Caki2 (cell line): ENCODE measurements at regions not wholly inside any gene's neighbourhood (a gene's known extent, or its start where the extent isn't known, plus 50 kb on each side); places are given as distances from the start of the nearest gene placed in this dataset.
"Not testable (repeated sequence)": the region's sequence is repeated elsewhere in the genome, so short reads cannot be mapped to it uniquely, and the experiment has no call there.

ENCODE experiments used
- DNase-seq: peaks from one replicate; pipeline ENCODE4 v3.0.0-alpha.2; 2015; ENCODE audit warnings: low read depth
- in situ Hi-C: cut with HindIII; loops from 2 replicates; pipeline ENCODE4 v1.10.0; 2016; ENCODE audit warnings: low sequenced_read_pairs, low pct_unique_long_range_greater_than_20kb, mixed read lengths

- in situ Hi-C loops: no loop called here
- DNase-seq: no peak
These were observed 155.8 kb upstream of the AFDN start for GRCh38 chr6:167670938-167671338.

GRCh38 chr6:167671379-167671976 lies 155.2 kb upstream of the AFDN start:
- DNase-seq, in situ Hi-C loops: not testable (repeated sequence)

- in situ Hi-C loops: no loop called here
- no peak for DNase-seq
These were observed 154.6 kb upstream of the AFDN start for GRCh38 chr6:167671977-167672687.

- no peak for DNase-seq
- in situ Hi-C loops: no loop called here
These were observed 154.0 kb upstream of the AFDN start for GRCh38 chr6:167672738-167673137.

GRCh38 chr6:167673946-167674345 lies 152.8 kb upstream of the AFDN start:
- no peak for DNase-seq
- in situ Hi-C loops: no loop called here

- DNase-seq: no peak
- in situ Hi-C loops: no loop called here
These were observed 152.2 kb upstream of the AFDN start for GRCh38 chr6:167674486-167674885.

GRCh38 chr6:167676000-167676665 lies 150.6 kb upstream of the AFDN start:
- DNase-seq: no peak
- in situ Hi-C loops: no loop called here

GRCh38 chr6:167676666-167677421 lies 149.9 kb upstream of the AFDN start:
- in situ Hi-C loops: no loop called here
- no peak for DNase-seq

GRCh38 chr6:167677422-167677789 lies 149.3 kb upstream of the AFDN start:
- in situ Hi-C loops: no loop called here

GRCh38 chr6:167678102-167679101 lies 148.3 kb upstream of the AFDN start:
- no peak for DNase-seq
- in situ Hi-C loops: no loop called here

More at GRCh38 chr6:167677422-167677789, 149.3 kb upstream of the AFDN start:
- no peak for DNase-seq

- DNase-seq: no peak
- in situ Hi-C loops: no loop called here
These were observed 147.5 kb upstream of the AFDN start for GRCh38 chr6:167679122-167679736.

GRCh38 chr6:167679790-167680604 lies 146.7 kb upstream of the AFDN start:
- in situ Hi-C loops: no loop called here
- DNase-seq: no peak

- in situ Hi-C loops: no loop called here
- DNase-seq: no peak
These were observed 146.0 kb upstream of the AFDN start for GRCh38 chr6:167680605-167681149.

GRCh38 chr6:167682125-167682524 lies 144.6 kb upstream of the AFDN start:
- in situ Hi-C loops: no loop called here
- DNase-seq: no peak

GRCh38 chr6:167682546-167683027 lies 144.1 kb upstream of the AFDN start:
- in situ Hi-C loops: no loop called here
- no peak for DNase-seq
